PFSK-1 (cell line): ENCODE measurements at regions not wholly inside any gene's neighbourhood (a gene's known extent, or its start where the extent isn't known, plus 50 kb on each side); places are given as distances from the start of the nearest gene placed in this dataset.

Experiments used
- FOXP2 ChIP-seq: optimal IDR thresholded peaks from 2 replicates; pipeline ENCODE3; 2011; ENCODE audit warnings: borderline replicate concordance, control low read depth, inconsistent platforms; ENCODE audit not compliant: insufficient read depth; ENCODE audit errors: extremely low read length, extremely low read depth
- POLR2AphosphoS5 ChIP-seq: IDR thresholded peaks from 2 replicates; pipeline ENCODE4 v1.6.1; 2012; ENCODE audit warnings: low read depth, mild to moderate bottlenecking, control low read depth, low read length, moderate library complexity
- REST ChIP-seq, 2 experiments: IDR thresholded peaks; 2 replicates each; pipeline versions ENCODE4 v1.6.1 to v1.8.0; 2011 to 2012; ENCODE audit warnings: low read depth in 2 of 2, low read length in 2 of 2, control low read depth in 1 of 2, inconsistent platforms in 1 of 2, mild to moderate bottlenecking in 1 of 2, moderate library complexity in 1 of 2; ENCODE audit not compliant: insufficient read depth in 1 of 2
- SIN3A ChIP-seq: IDR thresholded peaks from 2 replicates; pipeline ENCODE4 v1.6.1; 2012; ENCODE audit warnings: mild to moderate bottlenecking, low read length, moderate library complexity, borderline replicate concordance; ENCODE audit not compliant: insufficient read depth
- TAF1 ChIP-seq: IDR thresholded peaks from 2 replicates; pipeline ENCODE4 v1.6.1; 2012; ENCODE audit warnings: low read length, control low read depth, borderline replicate concordance; ENCODE audit not compliant: insufficient read depth

- TF ChIP-seq REST (IDR thresholded peaks at IDR 0.05; ENCODE audit: insufficient read depth in 1 of 2, low read depth in 2 of 2, low read length in 2 of 2) (no peak), POLR2AphosphoS5 (no peak), TAF1 (no peak), FOXP2 (no peak), SIN3A (no peak)
Measured at GRCh38 chr3:87549208-87549607, 272.8 kb upstream of the POU1F1 start.
